ENCODE measurements at regions not wholly inside any gene's neighbourhood (a gene's known extent, or its start where the extent isn't known, plus 50 kb on each side); places are given as distances from the start of the nearest gene placed in this dataset.
"Not testable (repeated sequence)": the region's sequence is repeated elsewhere in the genome, so short reads cannot be mapped to it uniquely, and the experiment has no call there.

GRCh38 chr11:86148345-86148747 lies 79.5 kb upstream of the PICALM start:
- no peak for DNase-seq (ENCODE audit: extremely low read depth, low read depth, low spot score)

- no peak for DNase-seq (ENCODE audit: extremely low read depth, low read depth, low spot score)
These were observed 78.1 kb upstream of the PICALM start for GRCh38 chr11:86147004-86147403.

GRCh38 chr11:86145439-86146156 lies 76.7 kb upstream of the PICALM start:
- no peak for DNase-seq (ENCODE audit: extremely low read depth, low read depth, low spot score)

GRCh38 chr11:86144846-86145245 lies 76.0 kb upstream of the PICALM start:
- DNase-seq (ENCODE audit: extremely low read depth, low read depth, low spot score), result no peak

GRCh38 chr11:86144087-86144486 lies 75.2 kb upstream of the PICALM start:
- DNase-seq (ENCODE audit: extremely low read depth, low read depth, low spot score), result not testable (repeated sequence)

GRCh38 chr11:86143087-86144030 lies 74.5 kb upstream of the PICALM start:
- no peak for DNase-seq (ENCODE audit: extremely low read depth, low read depth, low spot score)

GRCh38 chr11:86142170-86142569 lies 73.3 kb upstream of the PICALM start:
- DNase-seq (ENCODE audit: extremely low read depth, low read depth, low spot score), result no peak

- no peak for DNase-seq (ENCODE audit: extremely low read depth, low read depth, low spot score)
These were observed 72.8 kb upstream of the PICALM start for GRCh38 chr11:86141727-86142126.

- no peak for DNase-seq (ENCODE audit: extremely low read depth, low read depth, low spot score)
These were observed 71.6 kb upstream of the PICALM start for GRCh38 chr11:86140334-86140990.

- no peak for DNase-seq (ENCODE audit: extremely low read depth, low read depth, low spot score)
These were observed 70.1 kb upstream of the PICALM start for GRCh38 chr11:86138958-86139357.

GRCh38 chr11:86136538-86136937 lies 67.7 kb upstream of the PICALM start:
- no peak for DNase-seq (ENCODE audit: extremely low read depth, low read depth, low spot score)

GRCh38 chr11:86135319-86135714 lies 66.4 kb upstream of the PICALM start:
- no peak for DNase-seq (ENCODE audit: extremely low read depth, low read depth, low spot score)

- DNase-seq (ENCODE audit: extremely low read depth, low read depth, low spot score), result no peak
These were observed 65.9 kb upstream of the PICALM start for GRCh38 chr11:86134580-86135318.

GRCh38 chr11:86132667-86133249 lies 63.9 kb upstream of the PICALM start:
- DNase-seq (ENCODE audit: extremely low read depth, low read depth, low spot score), result no peak

- no peak for DNase-seq (ENCODE audit: extremely low read depth, low read depth, low spot score)
These were observed 61.1 kb upstream of the PICALM start for GRCh38 chr11:86129740-86130540.

GRCh38 chr11:86128914-86129313 lies 60.0 kb upstream of the PICALM start:
- DNase-seq (ENCODE audit: extremely low read depth, low read depth, low spot score), result no peak

- no peak for DNase-seq (ENCODE audit: extremely low read depth, low read depth, low spot score)
These were observed 58.0 kb upstream of the PICALM start for GRCh38 chr11:86126862-86127261.

- DNase-seq (ENCODE audit: extremely low read depth, low read depth, low spot score), result no peak
These were observed 55.7 kb upstream of the PICALM start for GRCh38 chr11:86124251-86125233.
